ENCODE measurements at regions not wholly inside any gene's neighbourhood (a gene's known extent, or its start where the extent isn't known, plus 50 kb on each side); places are given as distances from the start of the nearest gene placed in this dataset.
"Not testable (repeated sequence)": the region's sequence is repeated elsewhere in the genome, so short reads cannot be mapped to it uniquely, and the experiment has no call there.

- no peak for TF ChIP-seq CTCF (IDR thresholded peaks at IDR 0.05; ENCODE audit: extremely low read depth, low read depth, low read length)
- no peak overlapping the region for H3K4me3 ChIP-seq (ENCODE audit: insufficient read depth, low read length)
- no peaks in the 10 kb centered on the region for H3K27me3 ChIP-seq (ENCODE audit: insufficient read depth, low read length)
- H3K9me3 ChIP-seq (ENCODE audit: low read depth, low read length): no peaks in the 10 kb centered on the region
- H3K4me1 ChIP-seq (ENCODE audit: insufficient read depth, low read length): no peaks in the 10 kb centered on the region
- H3K79me2 ChIP-seq (ENCODE audit: insufficient read depth, low read length): no peaks in the 10 kb centered on the region
- no peak for DNase-seq (ENCODE audit: insufficient read length, low spot score, missing footprints)
- no peaks in the 10 kb centered on the region for H3K36me3 ChIP-seq (ENCODE audit: insufficient read depth, low read length)
- no peak overlapping the region for H3K27ac ChIP-seq (ENCODE audit: low read depth, low read length)
- no peak overlapping the region for H2AFZ ChIP-seq (ENCODE audit: low read length)
- no peak overlapping the region for H3K4me2 ChIP-seq (ENCODE audit: insufficient read depth, low read length)
- no peaks in the 10 kb centered on the region for H4K20me1 ChIP-seq (ENCODE audit: insufficient read depth, low read length)
Measured at GRCh38 chr4:79588679-79589078, 180.7 kb upstream of the GK2 start.

GRCh38 chr4:79587207-79587606 lies 179.2 kb upstream of the GK2 start:
- H3K79me2 ChIP-seq (ENCODE audit: insufficient read depth, low read length); H3K27ac ChIP-seq (ENCODE audit: low read depth, low read length); H2AFZ ChIP-seq (ENCODE audit: low read length); H3K4me1 ChIP-seq (ENCODE audit: insufficient read depth, low read length); H3K9me3 ChIP-seq (ENCODE audit: low read depth, low read length); H3K4me2 ChIP-seq (ENCODE audit: insufficient read depth, low read length); H3K36me3 ChIP-seq (ENCODE audit: insufficient read depth, low read length); H4K20me1 ChIP-seq (ENCODE audit: insufficient read depth, low read length); DNase-seq (ENCODE audit: insufficient read length, low spot score, missing footprints); H3K4me3 ChIP-seq (ENCODE audit: insufficient read depth, low read length); H3K27me3 ChIP-seq (ENCODE audit: insufficient read depth, low read length): not testable (repeated sequence)

DNA sequence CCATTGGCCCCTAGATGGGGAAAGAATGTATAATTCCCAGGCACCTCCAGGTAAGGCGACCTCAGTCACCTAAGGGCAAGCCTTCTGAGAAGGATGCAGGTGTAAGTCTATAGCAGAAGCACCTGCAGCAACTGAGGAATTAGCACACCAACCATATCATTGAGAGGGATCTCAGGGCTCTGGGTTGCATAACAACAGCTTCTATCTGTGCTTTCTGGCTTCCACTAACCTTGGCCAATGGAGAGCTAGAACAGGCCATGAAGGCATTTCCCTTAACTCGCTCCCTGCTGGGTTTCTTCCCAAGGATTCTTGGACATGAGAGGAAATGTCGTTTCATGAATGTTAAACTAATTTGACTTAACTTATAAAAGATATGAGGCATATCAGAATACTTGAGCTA lies 177.8 kb upstream of the GK2 start:
- H2AFZ ChIP-seq (ENCODE audit: low read length): no peak overlapping the region
- no peaks in the 10 kb centered on the region for H4K20me1 ChIP-seq (ENCODE audit: insufficient read depth, low read length)
- H3K36me3 ChIP-seq (ENCODE audit: insufficient read depth, low read length): no peaks in the 10 kb centered on the region
- H3K4me1 ChIP-seq (ENCODE audit: insufficient read depth, low read length): no peaks in the 10 kb centered on the region
- no peak overlapping the region for H3K4me3 ChIP-seq (ENCODE audit: insufficient read depth, low read length)
- no peak for TF ChIP-seq CTCF (IDR thresholded peaks at IDR 0.05; ENCODE audit: extremely low read depth, low read depth, low read length)
- no peak overlapping the region for H3K27ac ChIP-seq (ENCODE audit: low read depth, low read length)
- H3K79me2 ChIP-seq (ENCODE audit: insufficient read depth, low read length): no peaks in the 10 kb centered on the region
- H3K9me3 ChIP-seq (ENCODE audit: low read depth, low read length): no peaks in the 10 kb centered on the region
- H3K4me2 ChIP-seq (ENCODE audit: insufficient read depth, low read length): no peak overlapping the region
- no peaks in the 10 kb centered on the region for H3K27me3 ChIP-seq (ENCODE audit: insufficient read depth, low read length)
- DNase-seq (ENCODE audit: insufficient read length, low spot score, missing footprints): no peak

DNA sequence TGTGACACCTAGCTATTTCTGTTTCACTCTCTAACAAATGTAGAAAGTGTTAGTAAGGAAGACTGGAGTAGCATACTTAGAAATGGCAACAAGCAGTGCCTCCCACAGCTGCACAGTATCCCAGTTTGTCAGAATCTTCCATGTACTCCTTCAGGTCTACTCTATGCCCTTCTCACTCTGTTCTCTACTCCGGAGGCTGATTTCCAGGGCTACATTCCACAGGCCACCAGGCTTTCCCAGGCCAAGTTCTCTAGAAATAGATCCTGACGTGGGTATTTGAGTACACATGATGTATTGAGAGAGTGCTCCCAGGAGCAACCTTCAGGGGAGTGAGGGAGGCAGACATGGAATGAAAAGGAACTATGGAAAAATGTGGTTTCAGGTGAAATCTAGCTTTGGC lies 177.3 kb upstream of the GK2 start:
- no peak for DNase-seq (ENCODE audit: insufficient read length, low spot score, missing footprints)
- no peak overlapping the region for H2AFZ ChIP-seq (ENCODE audit: low read length)
- no peaks in the 10 kb centered on the region for H4K20me1 ChIP-seq (ENCODE audit: insufficient read depth, low read length)
- no peak overlapping the region for H3K27ac ChIP-seq (ENCODE audit: low read depth, low read length)
- H3K4me2 ChIP-seq (ENCODE audit: insufficient read depth, low read length): no peak overlapping the region
- no peaks in the 10 kb centered on the region for H3K9me3 ChIP-seq (ENCODE audit: low read depth, low read length)
- H3K4me1 ChIP-seq (ENCODE audit: insufficient read depth, low read length): no peaks in the 10 kb centered on the region
- H3K79me2 ChIP-seq (ENCODE audit: insufficient read depth, low read length): no peaks in the 10 kb centered on the region
- H3K36me3 ChIP-seq (ENCODE audit: insufficient read depth, low read length): no peaks in the 10 kb centered on the region
- TF ChIP-seq CTCF (IDR thresholded peaks at IDR 0.05; ENCODE audit: extremely low read depth, low read depth, low read length): no peak
- no peak overlapping the region for H3K4me3 ChIP-seq (ENCODE audit: insufficient read depth, low read length)
- H3K27me3 ChIP-seq (ENCODE audit: insufficient read depth, low read length): no peaks in the 10 kb centered on the region

DNA sequence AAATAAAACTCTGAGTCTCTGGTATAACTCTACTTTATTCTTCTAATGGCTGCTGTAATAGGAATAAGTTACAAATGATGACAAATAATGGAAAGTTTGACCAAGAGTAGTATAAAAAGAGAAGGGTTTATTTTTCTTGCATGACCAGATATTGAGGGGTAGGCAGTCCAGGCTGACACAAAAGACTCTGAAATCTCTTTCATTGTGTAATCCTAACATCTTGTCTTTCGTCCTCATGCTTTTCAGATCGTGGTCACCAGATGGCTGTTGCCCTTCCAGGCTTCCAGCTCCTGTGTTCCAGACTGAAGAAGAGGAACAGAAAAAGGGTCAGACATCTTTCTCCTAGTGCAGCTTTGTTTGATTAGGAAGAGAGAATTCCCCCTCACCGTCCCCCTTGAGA lies 176.9 kb upstream of the GK2 start:
- no peaks in the 10 kb centered on the region for H3K79me2 ChIP-seq (ENCODE audit: insufficient read depth, low read length)
- no peaks in the 10 kb centered on the region for H3K36me3 ChIP-seq (ENCODE audit: insufficient read depth, low read length)
- no peak overlapping the region for H3K27ac ChIP-seq (ENCODE audit: low read depth, low read length)
- no peak for DNase-seq (ENCODE audit: insufficient read length, low spot score, missing footprints)
- H3K4me2 ChIP-seq (ENCODE audit: insufficient read depth, low read length): no peak overlapping the region
- no peak for TF ChIP-seq CTCF (IDR thresholded peaks at IDR 0.05; ENCODE audit: extremely low read depth, low read depth, low read length)
- no peaks in the 10 kb centered on the region for H3K4me1 ChIP-seq (ENCODE audit: insufficient read depth, low read length)
- H4K20me1 ChIP-seq (ENCODE audit: insufficient read depth, low read length): no peaks in the 10 kb centered on the region
- H3K4me3 ChIP-seq (ENCODE audit: insufficient read depth, low read length): no peak overlapping the region
- no peak overlapping the region for H2AFZ ChIP-seq (ENCODE audit: low read length)
- no peaks in the 10 kb centered on the region for H3K27me3 ChIP-seq (ENCODE audit: insufficient read depth, low read length)
- no peaks in the 10 kb centered on the region for H3K9me3 ChIP-seq (ENCODE audit: low read depth, low read length)
